IMR-90 (cell line): ENCODE measurements at regions not wholly inside any gene's neighbourhood (a gene's known extent, or its start where the extent isn't known, plus 50 kb on each side); places are given as distances from the start of the nearest gene placed in this dataset.

ENCODE experiments used
- ATAC-seq: fragments of 200-7000 bp; cut with Tn5 transposase; 2 replicates; pipeline ENCODE4 v1.9.1; 2020; ENCODE audit warnings: low read depth, mild to moderate bottlenecking, moderate library complexity
- BruUV-seq: library from RNA; stranded (reverse); fragments of 400-500 nt; replicated peaks from 2 replicates; lab custom pipeline; 2021; lab: Mats Ljungman, UMichigan
- CTCF ChIA-PET: fragments of 300-600 bp; formaldehyde crosslinking; extraction: SDS; loops from one replicate; lab custom pipeline; 2021; ENCODE audit warnings: antibody characterized with exemption; lab: Yijun Ruan, JAX
- POLR2A ChIA-PET: fragments of 300-600 bp; sonication (Branson Sonifier 250); formaldehyde crosslinking; loops from one replicate; lab custom pipeline; 2022; ENCODE audit warnings: antibody characterized with exemption; ENCODE audit not compliant: unreplicated experiment; lab: Charles Lee
- DNase-seq: peaks from one replicate; pipeline ENCODE4 v3.0.0; 2013
- H2AFZ ChIP-seq: replicated peaks from 2 replicates; pipeline ENCODE3; 2013; ENCODE audit warnings: low read length, mild to moderate bottlenecking; ENCODE audit not compliant: poor library complexity
- H2AK5ac ChIP-seq: 2 replicates; pipeline ENCODE4 v1.6.1; 2013; ENCODE audit warnings: low read depth, low read length, inconsistent platforms
- H2AK9ac ChIP-seq: replicated peaks from 2 replicates; pipeline ENCODE3; 2013; ENCODE audit warnings: mild to moderate bottlenecking, low read depth, low read length, moderate library complexity; ENCODE audit not compliant: poor library complexity
- H2BK120ac ChIP-seq: 2 replicates; pipeline ENCODE4 v1.6.1; 2013; ENCODE audit warnings: low read depth, low read length, inconsistent platforms
- H2BK15ac ChIP-seq: 3 replicates; pipeline ENCODE4 v1.6.1; 2013; ENCODE audit warnings: low read depth, low read length, inconsistent platforms
- H2BK20ac ChIP-seq: 2 replicates; pipeline ENCODE4 v1.6.1; 2013; ENCODE audit warnings: low read depth, mild to moderate bottlenecking, inconsistent platforms, low read length, moderate library complexity
- H2BK5ac ChIP-seq: 2 replicates; pipeline ENCODE4 v1.6.1; 2013; ENCODE audit warnings: mild to moderate bottlenecking, low read depth, low read length, inconsistent platforms; ENCODE audit not compliant: poor library complexity, severe bottlenecking
- H3K14ac ChIP-seq: replicated peaks from 2 replicates; pipeline ENCODE4 v1.6.1; 2013; ENCODE audit warnings: low read depth, low read length, inconsistent platforms
- H3K18ac ChIP-seq: 2 replicates; pipeline ENCODE4 v1.6.1; 2013; ENCODE audit warnings: low read depth, low read length, control low read depth
- H3K23ac ChIP-seq: 2 replicates; pipeline ENCODE4 v1.6.1; 2013; ENCODE audit warnings: low read depth, low read length, inconsistent platforms
- H3K27ac ChIP-seq: 2 replicates; pipeline ENCODE4 v1.5.1; 2013; ENCODE audit warnings: mild to moderate bottlenecking, control low read depth, low read length; ENCODE audit not compliant: insufficient read depth
- H3K27me3 ChIP-seq: 2 replicates; pipeline ENCODE4 v1.6.1; 2013; ENCODE audit warnings: low read length; ENCODE audit not compliant: control insufficient read depth, insufficient read depth
- H3K36me3 ChIP-seq: 2 replicates; pipeline ENCODE4 v1.6.1; 2013; ENCODE audit warnings: low read length, mixed read lengths; ENCODE audit not compliant: control insufficient read depth, insufficient read depth
- H3K4ac ChIP-seq: 2 replicates; pipeline ENCODE4 v1.6.1; 2013; ENCODE audit warnings: low read depth, low read length, inconsistent platforms
- H3K4me1 ChIP-seq: 2 replicates; pipeline ENCODE4 v1.6.1; 2013; ENCODE audit warnings: low read length, mixed read lengths; ENCODE audit not compliant: control insufficient read depth, insufficient read depth
- H3K4me2 ChIP-seq: 2 replicates; pipeline ENCODE4 v1.6.1; 2013; ENCODE audit warnings: low read depth, mild to moderate bottlenecking, control low read depth, low read length, moderate library complexity
- H3K4me3 ChIP-seq: 2 replicates; pipeline ENCODE4 v1.5.1; 2013; ENCODE audit warnings: low read depth, mild to moderate bottlenecking, control low read depth, low read length, moderate library complexity; ENCODE audit not compliant: insufficient read depth
- H3K56ac ChIP-seq: 2 replicates; pipeline ENCODE4 v1.6.1; 2013; ENCODE audit warnings: low read length, inconsistent platforms; ENCODE audit not compliant: insufficient read depth; ENCODE audit errors: extremely low read depth
- H3K79me1 ChIP-seq, 2 experiments: 2 replicates each; pipeline ENCODE4 v1.6.1; 2013; ENCODE audit warnings: low read length in 2 of 2, inconsistent platforms in 1 of 2, low read depth in 1 of 2
- H3K9ac ChIP-seq: 2 replicates; pipeline ENCODE4 v1.6.1; 2013; ENCODE audit warnings: low read depth, low read length, control low read depth
- H3K9me1 ChIP-seq: 2 replicates; pipeline ENCODE4 v1.6.1; 2013; ENCODE audit warnings: low read length, inconsistent platforms; ENCODE audit not compliant: insufficient read depth
- H3K9me3 ChIP-seq: 2 replicates; pipeline ENCODE4 v1.6.1; 2013; ENCODE audit warnings: low read length; ENCODE audit not compliant: control insufficient read depth, insufficient read depth
- H4K20me1 ChIP-seq: 2 replicates; pipeline ENCODE4 v1.6.1; 2013; ENCODE audit warnings: low read length, inconsistent platforms; ENCODE audit not compliant: insufficient read depth
- H4K5ac ChIP-seq: 2 replicates; pipeline ENCODE4 v1.6.1; 2013; ENCODE audit warnings: mild to moderate bottlenecking, low read depth, low read length, control low read depth
- H4K8ac ChIP-seq, 2 experiments: 2 replicates each; pipeline ENCODE4 v1.6.1; 2013; ENCODE audit warnings: low read depth in 2 of 2, low read length in 2 of 2, control low read depth in 1 of 2, inconsistent platforms in 1 of 2
- H4K91ac ChIP-seq: 2 replicates; pipeline ENCODE4 v1.6.1; 2013; ENCODE audit warnings: low read depth, low read length, inconsistent platforms; ENCODE audit not compliant: insufficient read depth
- BHLHE40 ChIP-seq: fragments of 150-350 bp; IDR thresholded peaks from 2 replicates; pipeline ENCODE4 v1.6.1; 2016; ENCODE audit warnings: mild to moderate bottlenecking, low read depth, low read length
- CEBPB ChIP-seq: IDR thresholded peaks from 2 replicates; pipeline ENCODE4 v1.6.1; 2012; ENCODE audit warnings: low read depth, low read length, improper control_type of control experiment
- ELK1 ChIP-seq: fragments of 150-350 bp; IDR thresholded peaks from 2 replicates; pipeline ENCODE4 v1.6.1; 2016; ENCODE audit warnings: low read depth, mild to moderate bottlenecking, low read length, moderate library complexity, borderline replicate concordance
- MAFK ChIP-seq: IDR thresholded peaks from 2 replicates; pipeline ENCODE4 v1.6.1; 2012; ENCODE audit warnings: low read depth, low read length, improper control_type of control experiment
- MXI1 ChIP-seq: IDR thresholded peaks from 2 replicates; pipeline ENCODE4 v1.6.1; 2012; ENCODE audit warnings: low read depth, mild to moderate bottlenecking, low read length, moderate library complexity, borderline replicate concordance
- RCOR1 ChIP-seq: IDR thresholded peaks from 2 replicates; pipeline ENCODE4 v1.6.1; 2012; ENCODE audit warnings: mild to moderate bottlenecking, low read length, improper control_type of control experiment; ENCODE audit not compliant: insufficient replicate concordance
- SMC3 ChIP-seq: fragments of 150-350 bp; IDR thresholded peaks from 2 replicates; pipeline ENCODE4 v1.6.1; 2016; ENCODE audit warnings: low read depth, mild to moderate bottlenecking, antibody characterized with exemption, low read length, moderate library complexity
- USF2 ChIP-seq: fragments of 150-350 bp; IDR thresholded peaks from 2 replicates; pipeline ENCODE4 v1.6.1; 2017; ENCODE audit warnings: mild to moderate bottlenecking, antibody characterized with exemption, low read length, low read depth
- WGBS, 2 experiments: methylation state at CpG; one replicate each; pipeline versions ENCODE4 v1.1.5 to v1.1.7; 2013; ENCODE audit warnings: missing lambda C conversion rate in 2 of 2; ENCODE audit not compliant: insufficient read length in 1 of 2; ENCODE audit errors: extremely low coverage in 2 of 2; 5-methylcytosine and 5-hydroxymethylcytosine counted together
- dilution Hi-C: fragments of 300-500 bp; cut with HindIII; formaldehyde crosslinking; loops from one replicate; pipeline ENCODE4 v1.14.3; 2018; ENCODE audit warnings: low sequenced_read_pairs; ENCODE audit not compliant: unreplicated experiment
- in situ Hi-C: fragments of 300-500 bp; cut with MboI; formaldehyde crosslinking; loops from 3 replicates; pipeline ENCODE4 v1.14.3; 2019; ENCODE audit warnings: low sequenced_read_pairs, inconsistent platforms, mixed read lengths
- intact Hi-C: fragments of 100-400 bp; cut with micrococcal nuclease; formaldehyde crosslinking; loops from 2 replicates; pipeline ENCODE4 v1.10.0; 2022

GRCh38 chr12:124170760-124171159 is 124.1 kb upstream of the RFLNA start:
- WGBS, 2 experiments: 72% methylated on average over 3 of the region's 5 CpGs; no CpG with 5 or more reads in 1 of the 2 experiments
- Histone ChIP-seq H3K36me3 (no peaks in the 10 kb centered on the region), H2BK15ac (no peak overlapping the region), H3K9me1 (0 out of 2 replicates have a peak, but pooled peaks cover 2% of the 10 kb centered on the region), H3K23ac (no peak overlapping the region), H3K4ac (no peak overlapping the region), H2BK120ac (no peak overlapping the region), H3K9ac (no peak overlapping the region), H3K27ac (no peak overlapping the region), H4K8ac (no peak overlapping the region), H3K79me1 (no peaks in the 10 kb centered on the region), H3K18ac (no peak overlapping the region), H3K4me1 (no peaks in the 10 kb centered on the region), H3K4me2 (no peak overlapping the region), H2BK5ac (no peak overlapping the region), H2AK5ac (no peak overlapping the region), H4K20me1 (no peaks in the 10 kb centered on the region), H2BK20ac (no peak overlapping the region), H3K14ac (no peak overlapping the region), H3K9me3 (no peaks in the 10 kb centered on the region; the same call in 1 of the 2 replicates), H4K5ac (no peak overlapping the region), H2AK9ac (no peak overlapping the region), H2AFZ (no peak overlapping the region), H3K27me3 (peaks cover 17% of the 10 kb centered on the region), H3K4me3 (no peak overlapping the region), H3K56ac (no peak overlapping the region), H4K91ac (no peak overlapping the region)
- intact Hi-C loops (no loop called here), dilution Hi-C loops (no loop called here), in situ Hi-C loops (no loop called here)
- no peak for TF ChIP-seq BHLHE40
- TF ChIP-seq CEBPB: no peak
- TF ChIP-seq MXI1: no peak
- no peak for TF ChIP-seq USF2
- TF ChIP-seq RCOR1: no peak
- TF ChIP-seq MAFK: no peak
- TF ChIP-seq SMC3: no peak
- no peak for TF ChIP-seq ELK1
- DNase-seq (no peak), ATAC-seq (no peak)
- BruUV-seq: no TSS peak
- ChIA-PET CTCF (no interaction called here), POLR2A (no interaction called here)
